Spleen (tissue), 11 donors: ENCODE measurements at regions not wholly inside any gene's neighbourhood (a gene's known extent, or its start where the extent isn't known, plus 50 kb on each side); places are given as distances from the start of the nearest gene placed in this dataset.
"Not testable (repeated sequence)": the region's sequence is repeated elsewhere in the genome, so short reads cannot be mapped to it uniquely, and the experiment has no call there.

Experiments used
- DNase-seq: peaks from one replicate; pipeline ENCODE4 v3.0.0-alpha.2; 2020
- H3K27ac ChIP-seq, 8 donors: fragments of 200-600 bp; sonication (generic) in 7 of 8; 1 replicate in 4 of 8; 2 replicates in 4 of 8; pipeline versions ENCODE4 v1.5.0 to v1.8.0; 2016 to 2021; ENCODE audit warnings: inconsistent platforms in 4 of 8, mild to moderate bottlenecking in 4 of 8, moderate library complexity in 1 of 8
- H3K27me3 ChIP-seq, 7 donors: fragments of 200-600 bp; sonication (generic) in 6 of 7; replicated peaks in 1 of 7; 1 replicate in 4 of 7; 2 replicates in 3 of 7; pipeline versions ENCODE4 v1.5.0 to v1.8.0; 2016 to 2021; ENCODE audit warnings: inconsistent platforms in 3 of 7, mild to moderate bottlenecking in 1 of 7
- H3K36me3 ChIP-seq, 6 donors: fragments of 200-600 bp; sonication (generic) in 5 of 6; 1 replicate in 4 of 6; 2 replicates in 2 of 6; pipeline versions ENCODE4 v1.5.0 to v1.8.0; 2016 to 2021; ENCODE audit warnings: inconsistent platforms in 2 of 6
- H3K4me1 ChIP-seq, 6 donors: fragments of 200-600 bp; sonication (generic) in 5 of 6; 1 replicate in 3 of 6; 2 replicates in 3 of 6; pipeline versions ENCODE4 v1.5.0 to v1.8.0; 2016 to 2021; ENCODE audit warnings: inconsistent platforms in 3 of 6
- H3K4me3 ChIP-seq, 8 donors: fragments of 200-600 bp; sonication (generic) in 7 of 8; 1 replicate in 4 of 8; 2 replicates in 4 of 8; pipeline versions ENCODE4 v1.5.0 to v1.8.0; 2016 to 2021; ENCODE audit warnings: inconsistent platforms in 4 of 8, mild to moderate bottlenecking in 4 of 8, moderate library complexity in 2 of 8
- H3K9me3 ChIP-seq, 8 donors: fragments of 200-600 bp; sonication (generic) in 7 of 8; 1 replicate in 4 of 8; 2 replicates in 4 of 8; pipeline versions ENCODE4 v1.5.0 to v1.8.0; 2016 to 2021; ENCODE audit warnings: inconsistent platforms in 4 of 8
- POLR2A ChIP-seq, 3 donors: fragments of 450-650 bp; IDR thresholded peaks; one replicate each; pipeline ENCODE4 v1.5.1; 2017; ENCODE audit warnings: antibody characterized with exemption in 3 of 3, mild to moderate bottlenecking in 1 of 3
- POLR2AphosphoS5 ChIP-seq, 3 donors: sonication (generic); formaldehyde crosslinking; IDR thresholded peaks; one replicate each; pipeline ENCODE4 v1.5.1; 2017; ENCODE audit warnings: antibody characterized with exemption in 3 of 3
- WGBS, 5 donors: extraction: QIAGEN DNeasy Blood & Tissue Kit in 3 of 5; methylation state at CpG; one replicate each; pipeline versions ENCODE4 v1.1.5 to v1.1.7; 2013 to 2018; 5-methylcytosine and 5-hydroxymethylcytosine counted together
- intact Hi-C: fragments of 100-400 bp; cut with DNase I; formaldehyde crosslinking; loops from one replicate; pipeline ENCODE4 v1.15.0; 2023; ENCODE audit warnings: low total_unique reads
- TF ChIP-seq, protein P1 (sequence below), 11 experiments: fragments of 200-600 bp in 7 of 11; fragments of 450-650 bp in 4 of 11; sonication (generic) in 4 of 11; IDR thresholded peaks in 8 of 11; conservative IDR thresholded peaks in 3 of 11; 1 replicate in 7 of 11; 2 replicates in 4 of 11; pipeline versions ENCODE4 v1.4.0 to v1.8.0; 2016 to 2021; ENCODE audit warnings: antibody characterized with exemption in 11 of 11, inconsistent platforms in 4 of 11, mild to moderate bottlenecking in 1 of 11
- donor health status: healthy with polysubstance abuse.
- donor health status: DM: no; HTN: no; CAD: no; lungs with moderate emphysema.
- donor health status: DM: no; HTN: no; CAD: no.
- donor health status: Bipolar disorder and iron deficiency.
- donor health status: healthy.
- donor health status: DM: no; HTN: no; CAD: no.
- donor health status: DM: yes; HTN: yes; CAD: no.

- H3K27me3 ChIP-seq, H3K4me1 ChIP-seq, H3K27ac ChIP-seq, DNase-seq, intact Hi-C loops, H3K36me3 ChIP-seq, H3K4me3 ChIP-seq: not testable (repeated sequence)
- H3K9me3 ChIP-seq = peaks cover 0 to 10% (median 0%) of the 10 kb centered on the region in 8 donors
- WGBS, 5 donors = 80 to 97% (median 94%) methylated on average over 1 to 34 of the region's 35 CpGs
Measured at GRCh38 chr1:220475608-220476007, 52.3 kb upstream of the MARK1 start.

GRCh38 chr1:220475141-220475540, 52.8 kb upstream of the MARK1 start:
- H3K4me1 ChIP-seq, DNase-seq, intact Hi-C loops, H3K36me3 ChIP-seq, H3K27me3 ChIP-seq, H3K27ac ChIP-seq, H3K4me3 ChIP-seq: not testable (repeated sequence)
- H3K9me3 ChIP-seq = peaks cover 0 to 10% (median 0%) of the 10 kb centered on the region in 8 donors
- WGBS, 5 donors = 86 to 94% (median 93%) methylated on average over 8 of the region's 8 CpGs

DNA sequence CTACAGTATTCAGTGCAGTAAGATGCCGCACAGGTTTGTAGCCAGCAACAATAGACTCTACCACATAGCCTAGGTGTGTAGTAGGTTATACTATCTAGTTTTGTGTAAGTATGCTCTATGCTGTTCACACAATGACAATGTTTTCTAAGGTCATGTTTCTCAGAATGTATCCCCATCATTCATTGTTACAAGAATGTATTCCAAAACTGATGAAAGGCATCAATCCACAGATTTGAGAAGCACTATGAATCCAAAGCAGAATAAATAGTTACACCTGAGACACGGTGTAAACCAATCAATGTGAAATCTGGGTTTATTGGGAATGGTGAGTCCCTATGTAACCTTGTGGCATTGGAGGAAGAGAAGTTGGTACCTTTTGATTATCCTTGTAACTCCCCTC, 54.5 kb upstream of the MARK1 start:
- TF ChIP-seq POLR2A (IDR thresholded peaks at IDR 0.05) = no peak
- no peak overlapping the region for H3K27ac ChIP-seq
- no peaks in the 10 kb centered on the region for H3K36me3 ChIP-seq
- intact Hi-C loops = no loop called here
- H3K4me1 ChIP-seq = no peaks in the 10 kb centered on the region
- no peaks in the 10 kb centered on the region for H3K27me3 ChIP-seq
- no peak overlapping the region for H3K4me3 ChIP-seq
- no peak for DNase-seq
- H3K9me3 ChIP-seq = peaks cover 0 to 10% (median 0%) of the 10 kb centered on the region in 8 donors
- 91 to 98% (median 95%) methylated on average over 2 of the region's 2 CpGs for WGBS, 5 donors

DNA sequence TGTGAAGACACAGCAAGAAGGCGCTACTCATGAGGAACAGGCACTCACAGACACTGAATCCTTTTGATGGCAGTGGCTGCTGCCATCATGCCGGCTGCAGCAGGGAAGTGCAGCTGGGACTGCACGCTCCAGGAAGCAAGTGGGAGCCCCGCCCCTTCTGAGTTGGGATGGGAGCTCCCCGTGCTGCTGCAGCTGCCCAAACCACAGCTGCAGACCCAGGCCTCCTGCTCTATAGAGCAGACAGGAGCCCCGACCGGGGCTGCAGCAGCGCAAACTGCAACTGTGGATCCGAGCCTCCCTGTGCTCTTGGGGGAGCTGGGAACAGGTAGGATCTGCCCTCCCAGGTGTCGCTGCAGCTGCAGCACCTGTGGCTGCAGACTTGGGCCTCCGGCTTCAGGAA, 65.2 kb upstream of the MARK1 start:
- Histone ChIP-seq H3K27me3 (peaks cover 0 to 8% (median 0%) of the 10 kb centered on the region in 7 donors), H3K36me3 (no peaks in the 10 kb centered on the region), H3K9me3 (peaks cover 0 to 20% (median 0%) of the 10 kb centered on the region in 8 donors), H3K4me1 (no peaks in the 10 kb centered on the region), H3K4me3 (no peak overlapping the region), H3K27ac (no peak overlapping the region)
- intact Hi-C loops = no loop called here
- TF ChIP-seq, protein P1, sequence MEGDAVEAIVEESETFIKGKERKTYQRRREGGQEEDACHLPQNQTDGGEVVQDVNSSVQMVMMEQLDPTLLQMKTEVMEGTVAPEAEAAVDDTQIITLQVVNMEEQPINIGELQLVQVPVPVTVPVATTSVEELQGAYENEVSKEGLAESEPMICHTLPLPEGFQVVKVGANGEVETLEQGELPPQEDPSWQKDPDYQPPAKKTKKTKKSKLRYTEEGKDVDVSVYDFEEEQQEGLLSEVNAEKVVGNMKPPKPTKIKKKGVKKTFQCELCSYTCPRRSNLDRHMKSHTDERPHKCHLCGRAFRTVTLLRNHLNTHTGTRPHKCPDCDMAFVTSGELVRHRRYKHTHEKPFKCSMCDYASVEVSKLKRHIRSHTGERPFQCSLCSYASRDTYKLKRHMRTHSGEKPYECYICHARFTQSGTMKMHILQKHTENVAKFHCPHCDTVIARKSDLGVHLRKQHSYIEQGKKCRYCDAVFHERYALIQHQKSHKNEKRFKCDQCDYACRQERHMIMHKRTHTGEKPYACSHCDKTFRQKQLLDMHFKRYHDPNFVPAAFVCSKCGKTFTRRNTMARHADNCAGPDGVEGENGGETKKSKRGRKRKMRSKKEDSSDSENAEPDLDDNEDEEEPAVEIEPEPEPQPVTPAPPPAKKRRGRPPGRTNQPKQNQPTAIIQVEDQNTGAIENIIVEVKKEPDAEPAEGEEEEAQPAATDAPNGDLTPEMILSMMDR (IDR thresholded peaks at IDR 0.05 in 8 of 11, conservative IDR thresholded peaks at IDR 0.05 in 3 of 11) = no peak
- no peak for TF ChIP-seq POLR2A (IDR thresholded peaks at IDR 0.05)
- no peak for TF ChIP-seq POLR2AphosphoS5 (IDR thresholded peaks at IDR 0.05)
- no peak for DNase-seq
- WGBS, 5 donors = 68 to 85% (median 74%) methylated on average over 4 to 11 of the region's 11 CpGs

DNA sequence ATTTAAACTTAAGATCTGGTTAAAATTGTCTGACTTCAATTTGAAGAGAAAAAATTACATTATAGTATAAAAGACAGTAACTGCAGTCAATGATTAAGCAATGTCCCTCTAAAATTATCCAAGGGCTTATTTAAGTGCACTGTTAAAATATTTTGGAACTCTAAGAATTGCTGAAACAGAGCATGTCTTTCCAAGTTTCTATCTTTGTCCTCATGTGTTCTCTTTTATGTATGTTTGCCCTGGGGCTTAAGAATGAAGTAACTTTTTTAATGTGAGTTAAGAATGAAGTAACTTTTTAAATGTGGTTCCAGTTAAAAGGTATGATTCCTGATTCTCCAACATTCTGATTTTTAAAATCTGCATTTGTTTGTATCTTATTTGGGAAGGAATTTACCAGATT, 69.0 kb upstream of the MARK1 start:
- no peak for DNase-seq
- Histone ChIP-seq H3K27ac (no peak overlapping the region), H3K4me3 (no peak overlapping the region), H3K36me3 (no peaks in the 10 kb centered on the region), H3K9me3 (peaks cover 0 to 13% (median 0%) of the 10 kb centered on the region in 8 donors), H3K27me3 (peaks cover 0 to 8% (median 0%) of the 10 kb centered on the region in 7 donors), H3K4me1 (no peaks in the 10 kb centered on the region)
- intact Hi-C loops = no loop called here
- TF ChIP-seq, protein P1 (IDR thresholded peaks at IDR 0.05 in 8 of 11, conservative IDR thresholded peaks at IDR 0.05 in 3 of 11) = no peak
- TF ChIP-seq POLR2AphosphoS5 (IDR thresholded peaks at IDR 0.05) (no peak), POLR2A (IDR thresholded peaks at IDR 0.05) (no peak)

GRCh38 chr1:220457957-220458609, 69.9 kb upstream of the MARK1 start:
- intact Hi-C loops = no loop called here
- no peak for DNase-seq
- Histone ChIP-seq H3K4me3 (no peak overlapping the region), H3K36me3 (no peaks in the 10 kb centered on the region), H3K27me3 (peaks cover 0 to 5% (median 0%) of the 10 kb centered on the region in 7 donors), H3K4me1 (no peaks in the 10 kb centered on the region), H3K27ac (no peak overlapping the region), H3K9me3 (peaks cover 0 to 6% (median 0%) of the 10 kb centered on the region in 8 donors)
- 57 to 69% (median 62%) methylated on average over 5 of the region's 5 CpGs for WGBS, 5 donors
- TF ChIP-seq POLR2AphosphoS5 (IDR thresholded peaks at IDR 0.05) = no peak
- TF ChIP-seq POLR2A (IDR thresholded peaks at IDR 0.05) = no peak
